ENCODE measurements at regions not wholly inside any gene's neighbourhood (a gene's known extent, or its start where the extent isn't known, plus 50 kb on each side); places are given as distances from the start of the nearest gene placed in this dataset.

GRCh38 chr2:157075924-157076323 lies 181.6 kb upstream of the GALNT5 start:
- DNase-seq: no peak

- DNase-seq: no peak
These were observed 180.9 kb upstream of the GALNT5 start for GRCh38 chr2:157076526-157077161.

GRCh38 chr2:157077753-157078350 lies 179.7 kb upstream of the GALNT5 start:
- no peak for DNase-seq

GRCh38 chr2:157082950-157083349 lies 174.6 kb upstream of the GALNT5 start:
- DNase-seq: no peak

GRCh38 chr2:157085522-157085921 lies 172.0 kb upstream of the GALNT5 start:
- DNase-seq: no peak

- DNase-seq: no peak
These were observed 170.0 kb upstream of the GALNT5 start for GRCh38 chr2:157087373-157088002.

GRCh38 chr2:157093666-157094065 lies 163.8 kb upstream of the GALNT5 start:
- DNase-seq: no peak

GRCh38 chr2:157105372-157105771 lies 152.1 kb upstream of the GALNT5 start:
- no peak for DNase-seq

- DNase-seq: no peak
These were observed 150.6 kb upstream of the GALNT5 start for GRCh38 chr2:157106950-157107349.

GRCh38 chr2:157107460-157107859 lies 150.0 kb upstream of the GALNT5 start:
- no peak for DNase-seq

GRCh38 chr2:157107877-157108276 lies 149.6 kb upstream of the GALNT5 start:
- DNase-seq: no peak

GRCh38 chr2:157122776-157123175 lies 134.7 kb upstream of the GALNT5 start:
- no peak for DNase-seq

- DNase-seq: no peak
These were observed 132.8 kb upstream of the GALNT5 start for GRCh38 chr2:157124731-157125130.

GRCh38 chr2:157125685-157126084 lies 131.8 kb upstream of the GALNT5 start:
- no peak for DNase-seq

GRCh38 chr2:157127249-157128012 lies 130.1 kb upstream of the GALNT5 start:
- DNase-seq: no peak

- no peak for DNase-seq
These were observed 113.6 kb upstream of the GALNT5 start for GRCh38 chr2:157143901-157144300.

- no peak for DNase-seq
These were observed 108.2 kb upstream of the GALNT5 start for GRCh38 chr2:157149270-157149669.

GRCh38 chr2:157150747-157151146 lies 106.8 kb upstream of the GALNT5 start:
- no peak for DNase-seq

- no peak for DNase-seq
These were observed 105.1 kb upstream of the GALNT5 start for GRCh38 chr2:157152362-157152761.

GRCh38 chr2:157155992-157156391 lies 101.5 kb upstream of the GALNT5 start:
- DNase-seq: no peak

GRCh38 chr2:157158111-157158510 lies 99.4 kb upstream of the GALNT5 start:
- DNase-seq: no peak

GRCh38 chr2:157159221-157159934 lies 98.1 kb upstream of the GALNT5 start:
- no peak for DNase-seq

- no peak for DNase-seq
These were observed 97.4 kb upstream of the GALNT5 start for GRCh38 chr2:157160111-157160510.

All from NCI-H1930 (cell line).